SK-N-SH treated with all-trans-retinoic acid at 6 μM for 48 hours (cell line): ENCODE measurements at regions not wholly inside any gene's neighbourhood (a gene's known extent, or its start where the extent isn't known, plus 50 kb on each side); places are given as distances from the start of the nearest gene placed in this dataset.

Source experiments
- BACH2 ChIP-seq: fragments of 250-450 bp; sonication (Bioruptor Pico); IDR thresholded peaks from 2 replicates; pipeline ENCODE4 v1.9.0; 2021; ENCODE audit warnings: mild to moderate bottlenecking, borderline replicate concordance
- CREB5 ChIP-seq: fragments of 250-450 bp; sonication (Bioruptor Pico); IDR thresholded peaks from 2 replicates; pipeline ENCODE4 v1.5.1; 2020; ENCODE audit warnings: low read depth, mild to moderate bottlenecking, moderate library complexity
- CSDC2 ChIP-seq: fragments of 250-450 bp; sonication (Bioruptor Pico); IDR thresholded peaks from 2 replicates; pipeline ENCODE4 v1.5.0; 2020; ENCODE audit warnings: mild to moderate bottlenecking, moderate library complexity
- PPARA ChIP-seq: fragments of 250-450 bp; sonication (Bioruptor Pico); IDR thresholded peaks from 2 replicates; pipeline ENCODE4 v1.5.0; 2020; ENCODE audit warnings: mild to moderate bottlenecking, borderline replicate concordance
- TOX ChIP-seq: fragments of 250-450 bp; sonication (Bioruptor Pico); IDR thresholded peaks from 2 replicates; pipeline ENCODE4 v1.8.0; 2021; ENCODE audit warnings: mild to moderate bottlenecking, moderate library complexity, borderline replicate concordance
- ZFP3 ChIP-seq: fragments of 250-450 bp; sonication (Bioruptor Pico); IDR thresholded peaks from 2 replicates; pipeline ENCODE4 v1.5.0; 2020; ENCODE audit warnings: mild to moderate bottlenecking, moderate library complexity
- ZFP30 ChIP-seq: fragments of 450-650 bp; formaldehyde crosslinking; IDR thresholded peaks from 2 replicates; pipeline ENCODE4 v1.5.0; 2022; ENCODE audit warnings: mild to moderate bottlenecking, moderate library complexity
- ZNF565 ChIP-seq: fragments of 450-650 bp; formaldehyde crosslinking; conservative IDR thresholded peaks from 2 replicates; pipeline ENCODE4 v1.5.0; 2020; ENCODE audit warnings: low read depth, mild to moderate bottlenecking, moderate library complexity
- ZNF70 ChIP-seq: fragments of 450-650 bp; formaldehyde crosslinking; IDR thresholded peaks from 2 replicates; pipeline ENCODE4 v1.5.0; 2020; ENCODE audit warnings: mild to moderate bottlenecking, moderate library complexity
- ZNF8 ChIP-seq: fragments of 450-650 bp; formaldehyde crosslinking; IDR thresholded peaks from 2 replicates; pipeline ENCODE4 v1.5.0; 2020; ENCODE audit warnings: mild to moderate bottlenecking, moderate library complexity
- TF ChIP-seq, protein P1 (sequence below): fragments of 250-450 bp; sonication (Bioruptor Pico); IDR thresholded peaks from 2 replicates; pipeline ENCODE4 v1.8.0; 2021; ENCODE audit warnings: low read depth, mild to moderate bottlenecking, moderate library complexity, borderline replicate concordance
- TF ChIP-seq, protein P2 (sequence below): fragments of 250-450 bp; sonication (Bioruptor Pico); IDR thresholded peaks from 2 replicates; pipeline ENCODE4 v1.8.0; 2020; ENCODE audit warnings: mild to moderate bottlenecking, moderate library complexity, borderline replicate concordance

- TF ChIP-seq, protein P1, sequence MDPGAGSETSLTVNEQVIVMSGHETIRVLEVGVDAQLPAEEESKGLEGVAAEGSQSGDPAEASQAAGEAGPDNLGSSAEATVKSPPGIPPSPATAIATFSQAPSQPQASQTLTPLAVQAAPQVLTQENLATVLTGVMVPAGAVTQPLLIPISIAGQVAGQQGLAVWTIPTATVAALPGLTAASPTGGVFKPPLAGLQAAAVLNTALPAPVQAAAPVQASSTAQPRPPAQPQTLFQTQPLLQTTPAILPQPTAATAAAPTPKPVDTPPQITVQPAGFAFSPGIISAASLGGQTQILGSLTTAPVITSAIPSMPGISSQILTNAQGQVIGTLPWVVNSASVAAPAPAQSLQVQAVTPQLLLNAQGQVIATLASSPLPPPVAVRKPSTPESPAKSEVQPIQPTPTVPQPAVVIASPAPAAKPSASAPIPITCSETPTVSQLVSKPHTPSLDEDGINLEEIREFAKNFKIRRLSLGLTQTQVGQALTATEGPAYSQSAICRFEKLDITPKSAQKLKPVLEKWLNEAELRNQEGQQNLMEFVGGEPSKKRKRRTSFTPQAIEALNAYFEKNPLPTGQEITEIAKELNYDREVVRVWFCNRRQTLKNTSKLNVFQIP (CRISPR knock-in tag) = no peak
- TF ChIP-seq BACH2 (no peak), ZFP3 (no peak), ZNF8 (CRISPR knock-in tag) (no peak), PPARA (CRISPR knock-in tag) (no peak), TOX (CRISPR knock-in tag) (no peak), CREB5 (CRISPR knock-in tag) (no peak), CSDC2 (CRISPR knock-in tag) (no peak), ZNF565 (CRISPR knock-in tag) (no peak), ZNF70 (CRISPR knock-in tag) (no peak), ZFP30 (CRISPR knock-in tag) (no peak)
- TF ChIP-seq, protein P2, sequence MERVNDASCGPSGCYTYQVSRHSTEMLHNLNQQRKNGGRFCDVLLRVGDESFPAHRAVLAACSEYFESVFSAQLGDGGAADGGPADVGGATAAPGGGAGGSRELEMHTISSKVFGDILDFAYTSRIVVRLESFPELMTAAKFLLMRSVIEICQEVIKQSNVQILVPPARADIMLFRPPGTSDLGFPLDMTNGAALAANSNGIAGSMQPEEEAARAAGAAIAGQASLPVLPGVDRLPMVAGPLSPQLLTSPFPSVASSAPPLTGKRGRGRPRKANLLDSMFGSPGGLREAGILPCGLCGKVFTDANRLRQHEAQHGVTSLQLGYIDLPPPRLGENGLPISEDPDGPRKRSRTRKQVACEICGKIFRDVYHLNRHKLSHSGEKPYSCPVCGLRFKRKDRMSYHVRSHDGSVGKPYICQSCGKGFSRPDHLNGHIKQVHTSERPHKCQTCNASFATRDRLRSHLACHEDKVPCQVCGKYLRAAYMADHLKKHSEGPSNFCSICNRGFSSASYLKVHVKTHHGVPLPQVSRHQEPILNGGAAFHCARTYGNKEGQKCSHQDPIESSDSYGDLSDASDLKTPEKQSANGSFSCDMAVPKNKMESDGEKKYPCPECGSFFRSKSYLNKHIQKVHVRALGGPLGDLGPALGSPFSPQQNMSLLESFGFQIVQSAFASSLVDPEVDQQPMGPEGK (CRISPR knock-in tag) = no peak
These were observed 127.5 kb upstream of the OBI1 start for GRCh38 chr13:78786459-78786858.
